ENCODE measurements at regions not wholly inside any gene's neighbourhood (a gene's known extent, or its start where the extent isn't known, plus 50 kb on each side); places are given as distances from the start of the nearest gene placed in this dataset.

DNA sequence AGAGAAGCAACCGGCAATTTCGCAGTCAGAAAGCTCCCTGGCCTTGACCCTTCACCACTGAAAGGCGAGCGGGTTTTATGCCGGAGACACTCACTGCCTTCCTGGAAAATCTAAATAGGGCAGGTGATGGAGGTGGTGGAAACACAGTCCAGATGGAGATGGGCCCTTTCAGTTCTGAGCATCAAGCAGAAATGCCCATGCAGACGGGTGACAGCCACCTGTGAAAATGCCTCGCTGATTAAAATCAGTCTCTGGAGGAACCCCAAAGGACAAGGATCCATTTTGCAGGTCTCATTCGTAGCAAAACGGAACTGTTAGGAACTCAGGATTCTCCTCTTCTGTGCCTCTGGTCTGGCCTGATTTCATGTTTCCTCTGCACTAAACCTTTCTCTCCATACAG is 74.2 kb downstream of the FZD10 start:
- TF ChIP-seq, protein P1, sequence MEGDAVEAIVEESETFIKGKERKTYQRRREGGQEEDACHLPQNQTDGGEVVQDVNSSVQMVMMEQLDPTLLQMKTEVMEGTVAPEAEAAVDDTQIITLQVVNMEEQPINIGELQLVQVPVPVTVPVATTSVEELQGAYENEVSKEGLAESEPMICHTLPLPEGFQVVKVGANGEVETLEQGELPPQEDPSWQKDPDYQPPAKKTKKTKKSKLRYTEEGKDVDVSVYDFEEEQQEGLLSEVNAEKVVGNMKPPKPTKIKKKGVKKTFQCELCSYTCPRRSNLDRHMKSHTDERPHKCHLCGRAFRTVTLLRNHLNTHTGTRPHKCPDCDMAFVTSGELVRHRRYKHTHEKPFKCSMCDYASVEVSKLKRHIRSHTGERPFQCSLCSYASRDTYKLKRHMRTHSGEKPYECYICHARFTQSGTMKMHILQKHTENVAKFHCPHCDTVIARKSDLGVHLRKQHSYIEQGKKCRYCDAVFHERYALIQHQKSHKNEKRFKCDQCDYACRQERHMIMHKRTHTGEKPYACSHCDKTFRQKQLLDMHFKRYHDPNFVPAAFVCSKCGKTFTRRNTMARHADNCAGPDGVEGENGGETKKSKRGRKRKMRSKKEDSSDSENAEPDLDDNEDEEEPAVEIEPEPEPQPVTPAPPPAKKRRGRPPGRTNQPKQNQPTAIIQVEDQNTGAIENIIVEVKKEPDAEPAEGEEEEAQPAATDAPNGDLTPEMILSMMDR (IDR thresholded peaks at IDR 0.05) = no peak
- TF ChIP-seq POLR2A (IDR thresholded peaks at IDR 0.05) = no peak
